Osteocyte (in vitro differentiated cells): ENCODE measurements at regions not wholly inside any gene's neighbourhood (a gene's known extent, or its start where the extent isn't known, plus 50 kb on each side); places are given as distances from the start of the nearest gene placed in this dataset.

Experiments
- DNase-seq: peaks from one replicate; pipeline ENCODE4 v3.0.0; 2021; ENCODE audit warnings: mixed read lengths; ENCODE audit not compliant: unreplicated experiment; ENCODE audit errors: extremely low spot score
- H3K27ac Mint-ChIP-seq: one replicate; pipeline ENCODE4 v1.8.0; 2021; ENCODE audit warnings: mild to moderate bottlenecking, mixed read lengths; ENCODE audit not compliant: unreplicated experiment
- H3K27me3 Mint-ChIP-seq: one replicate; pipeline ENCODE4 v1.8.0; 2021; ENCODE audit warnings: mixed read lengths; ENCODE audit not compliant: unreplicated experiment
- H3K36me3 Mint-ChIP-seq: one replicate; pipeline ENCODE4 v1.8.0; 2021; ENCODE audit warnings: mixed read lengths; ENCODE audit not compliant: unreplicated experiment
- H3K4me1 Mint-ChIP-seq: one replicate; pipeline ENCODE4 v1.8.0; 2021; ENCODE audit warnings: mixed read lengths; ENCODE audit not compliant: unreplicated experiment
- H3K4me3 Mint-ChIP-seq: one replicate; pipeline ENCODE4 v1.8.0; 2021; ENCODE audit warnings: mild to moderate bottlenecking, moderate library complexity, mixed read lengths; ENCODE audit not compliant: unreplicated experiment
- H3K9me3 Mint-ChIP-seq: one replicate; pipeline ENCODE4 v1.8.0; 2021; ENCODE audit warnings: mixed read lengths; ENCODE audit not compliant: unreplicated experiment
- CTCF ChIP-seq: fragments of 200-600 bp; sonication (generic); IDR thresholded peaks from 2 replicates; pipeline ENCODE4 v1.5.0; 2021; ENCODE audit warnings: antibody characterized with exemption, mild to moderate bottlenecking, moderate library complexity

GRCh38 chr14:98707522-98707921 is 564.5 kb downstream of the BCL11B start:
- no peaks in the 10 kb centered on the region for H3K36me3 Mint-ChIP-seq
- H3K27me3 Mint-ChIP-seq: peaks cover 3% of the 10 kb centered on the region
- peaks cover under 1% of the 10 kb centered on the region for H3K9me3 Mint-ChIP-seq
- no peak for TF ChIP-seq CTCF
- no peaks in the 10 kb centered on the region for H3K4me1 Mint-ChIP-seq
- DNase-seq: no peak
- no peak overlapping the region for H3K4me3 Mint-ChIP-seq
- no peak overlapping the region for H3K27ac Mint-ChIP-seq

DNA sequence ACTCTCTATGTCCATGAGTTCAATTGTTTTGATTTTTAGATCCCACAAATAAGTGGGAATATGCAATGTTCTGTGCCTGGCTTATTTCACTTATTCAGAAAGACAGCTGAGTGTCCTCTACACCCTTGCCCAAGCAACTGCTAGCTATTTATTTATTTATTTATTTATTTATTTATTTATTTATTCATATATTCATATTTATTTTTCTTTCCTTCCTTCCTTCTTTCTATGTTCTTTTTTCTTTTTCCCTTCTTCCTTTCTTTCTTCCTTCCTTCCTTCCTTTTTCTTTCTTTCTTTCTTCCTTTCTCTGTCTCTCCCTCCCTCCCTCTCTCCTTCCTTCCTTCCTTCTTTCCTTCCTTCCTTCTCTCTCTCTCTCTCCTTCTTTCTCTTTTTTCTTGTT is 563.4 kb downstream of the BCL11B start:
- no peaks in the 10 kb centered on the region for H3K9me3 Mint-ChIP-seq
- H3K27ac Mint-ChIP-seq: no peak overlapping the region
- H3K4me1 Mint-ChIP-seq: no peaks in the 10 kb centered on the region
- H3K27me3 Mint-ChIP-seq: peaks cover 3% of the 10 kb centered on the region
- H3K4me3 Mint-ChIP-seq: no peak overlapping the region
- H3K36me3 Mint-ChIP-seq: no peaks in the 10 kb centered on the region
- DNase-seq: no peak
- TF ChIP-seq CTCF: no peak

DNA sequence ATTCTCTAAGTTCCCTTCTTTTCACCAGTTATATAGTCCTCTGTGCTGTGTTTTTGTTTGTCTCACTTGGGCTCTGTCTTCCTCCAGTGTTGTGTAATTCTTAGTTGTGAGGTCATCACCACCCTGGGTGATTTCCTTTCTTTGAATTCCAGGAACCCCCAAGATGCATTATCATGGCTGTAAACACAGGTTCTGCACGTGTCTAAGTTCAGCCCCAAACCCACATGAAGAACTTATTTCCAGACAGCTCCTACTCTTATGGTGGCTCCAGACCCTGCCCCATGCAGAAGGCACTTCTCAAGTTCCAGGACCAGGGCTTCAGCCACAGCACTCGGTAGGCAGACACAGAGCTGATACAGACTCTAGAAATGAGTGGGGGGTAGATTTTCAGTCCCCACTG is 560.5 kb downstream of the BCL11B start:
- DNase-seq: no peak
- Mint-ChIP-seq H3K27ac (no peak overlapping the region), H3K9me3 (peaks cover under 1% of the 10 kb centered on the region), H3K4me1 (no peaks in the 10 kb centered on the region), H3K27me3 (peaks cover 3% of the 10 kb centered on the region), H3K36me3 (no peaks in the 10 kb centered on the region), H3K4me3 (no peak overlapping the region)
- no peak for TF ChIP-seq CTCF

- Mint-ChIP-seq H3K27me3 (no peaks in the 10 kb centered on the region), H3K27ac (no peak overlapping the region), H3K4me1 (no peaks in the 10 kb centered on the region), H3K9me3 (peaks cover 10% of the 10 kb centered on the region), H3K36me3 (no peaks in the 10 kb centered on the region), H3K4me3 (no peak overlapping the region)
- TF ChIP-seq CTCF: no peak
- no peak for DNase-seq
These were observed 557.2 kb downstream of the BCL11B start for GRCh38 chr14:98714626-98715425.

DNA sequence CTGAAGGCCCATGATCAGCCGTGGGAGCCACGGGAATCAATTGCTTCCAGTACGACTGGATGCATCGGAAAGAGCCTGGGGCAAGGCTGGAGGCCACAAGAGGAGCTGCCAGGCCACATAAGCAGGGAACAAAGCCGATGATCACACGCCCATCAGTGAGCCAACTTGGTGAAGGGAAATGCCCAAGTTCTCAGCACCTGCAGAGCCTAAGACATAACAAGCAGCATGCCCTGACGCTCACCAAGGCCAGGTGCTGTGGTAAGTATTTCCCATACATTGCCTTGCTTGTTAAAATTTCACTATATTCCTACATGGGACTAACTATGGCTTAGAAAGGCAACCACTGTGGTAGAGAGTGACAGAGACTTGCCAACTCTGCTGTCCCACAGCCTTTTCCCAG is 555.9 kb downstream of the BCL11B start:
- Mint-ChIP-seq H3K4me1 (no peaks in the 10 kb centered on the region), H3K27me3 (no peaks in the 10 kb centered on the region), H3K27ac (no peak overlapping the region), H3K4me3 (no peak overlapping the region), H3K36me3 (no peaks in the 10 kb centered on the region), H3K9me3 (peaks cover 14% of the 10 kb centered on the region)
- no peak for DNase-seq
- TF ChIP-seq CTCF: no peak
